Kidney epithelial cell (primary cell): ENCODE measurements at regions not wholly inside any gene's neighbourhood (a gene's known extent, or its start where the extent isn't known, plus 50 kb on each side); places are given as distances from the start of the nearest gene placed in this dataset.
A peak's percentile ranks its signal among the peaks of the same experiment; 100 is the strongest.

Experiments used
- DNase-seq: peaks from one replicate; pipeline ENCODE4 v3.0.0-alpha.2; 2010; ENCODE audit warnings: low read depth
- H3K27me3 ChIP-seq: 2 replicates; pipeline ENCODE4 v1.6.0; 2011; ENCODE audit warnings: low read length; ENCODE audit not compliant: control insufficient read depth, insufficient read depth
- H3K36me3 ChIP-seq: 2 replicates; pipeline ENCODE4 v1.5.1; 2011; ENCODE audit warnings: low read length; ENCODE audit not compliant: control insufficient read depth, insufficient read depth
- H3K4me3 ChIP-seq: 2 replicates; pipeline ENCODE4 v1.5.1; 2011; ENCODE audit warnings: low read depth, mild to moderate bottlenecking, control low read depth, low read length
- TF ChIP-seq, protein P1 (sequence below): IDR thresholded peaks from 2 replicates; pipeline ENCODE4 v1.5.1; 2011; ENCODE audit warnings: mild to moderate bottlenecking, moderate library complexity, low read length, control low read depth, inconsistent platforms; ENCODE audit not compliant: insufficient read depth, poor library complexity, severe bottlenecking

DNA sequence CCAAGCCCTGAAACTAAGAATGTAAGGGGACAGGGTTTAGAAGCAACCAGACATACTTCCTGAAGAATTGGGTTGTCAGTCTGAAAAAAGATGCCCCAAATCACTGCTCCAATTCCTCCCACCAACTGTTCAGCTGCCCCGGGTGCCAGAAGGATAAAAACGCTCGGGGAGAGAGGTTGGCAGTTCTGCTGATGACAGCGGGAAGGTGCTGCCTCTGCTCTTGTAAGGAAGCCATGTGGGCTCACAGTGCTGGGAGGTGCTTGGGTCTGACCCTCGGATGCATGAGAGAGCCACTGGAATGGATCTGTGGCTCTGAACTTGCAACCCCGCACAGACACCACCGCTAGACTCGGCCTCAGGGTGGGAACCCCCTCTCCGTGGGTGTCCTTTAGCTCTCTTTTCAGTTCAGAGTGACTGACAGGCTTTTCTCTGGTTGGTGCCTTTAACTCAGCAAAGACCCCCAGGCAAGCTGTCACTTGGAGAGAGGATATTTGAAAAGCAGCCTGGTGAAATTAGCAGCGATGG lies 364.8 kb upstream of the RBFOX1 start:
- Histone ChIP-seq H3K4me3 (no peak overlapping the region), H3K27me3 (no peaks in the 10 kb centered on the region), H3K36me3 (no peaks in the 10 kb centered on the region)
- TF ChIP-seq, protein P1, sequence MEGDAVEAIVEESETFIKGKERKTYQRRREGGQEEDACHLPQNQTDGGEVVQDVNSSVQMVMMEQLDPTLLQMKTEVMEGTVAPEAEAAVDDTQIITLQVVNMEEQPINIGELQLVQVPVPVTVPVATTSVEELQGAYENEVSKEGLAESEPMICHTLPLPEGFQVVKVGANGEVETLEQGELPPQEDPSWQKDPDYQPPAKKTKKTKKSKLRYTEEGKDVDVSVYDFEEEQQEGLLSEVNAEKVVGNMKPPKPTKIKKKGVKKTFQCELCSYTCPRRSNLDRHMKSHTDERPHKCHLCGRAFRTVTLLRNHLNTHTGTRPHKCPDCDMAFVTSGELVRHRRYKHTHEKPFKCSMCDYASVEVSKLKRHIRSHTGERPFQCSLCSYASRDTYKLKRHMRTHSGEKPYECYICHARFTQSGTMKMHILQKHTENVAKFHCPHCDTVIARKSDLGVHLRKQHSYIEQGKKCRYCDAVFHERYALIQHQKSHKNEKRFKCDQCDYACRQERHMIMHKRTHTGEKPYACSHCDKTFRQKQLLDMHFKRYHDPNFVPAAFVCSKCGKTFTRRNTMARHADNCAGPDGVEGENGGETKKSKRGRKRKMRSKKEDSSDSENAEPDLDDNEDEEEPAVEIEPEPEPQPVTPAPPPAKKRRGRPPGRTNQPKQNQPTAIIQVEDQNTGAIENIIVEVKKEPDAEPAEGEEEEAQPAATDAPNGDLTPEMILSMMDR: no peak
- no peak for DNase-seq

DNA sequence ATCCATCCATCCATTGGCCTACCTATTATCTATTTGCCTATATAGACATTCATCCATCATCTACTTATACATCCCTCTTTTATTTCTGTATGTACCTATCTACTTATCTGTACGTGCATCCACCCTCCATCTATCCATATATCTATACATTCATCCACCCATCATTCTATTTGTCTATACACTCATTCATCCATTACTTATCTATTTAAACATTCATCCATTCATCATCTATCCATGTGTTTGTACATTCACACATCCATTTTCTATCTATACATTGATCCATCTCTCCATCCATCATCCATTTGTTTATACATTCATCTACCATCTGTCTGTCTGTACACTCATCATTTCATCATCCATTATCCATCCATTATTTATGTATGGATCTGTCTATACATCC lies 365.7 kb upstream of the RBFOX1 start:
- Histone ChIP-seq H3K4me3 (no peak overlapping the region), H3K36me3 (no peaks in the 10 kb centered on the region), H3K27me3 (no peaks in the 10 kb centered on the region)
- TF ChIP-seq, protein P1: no peak
- DNase-seq: no peak

DNA sequence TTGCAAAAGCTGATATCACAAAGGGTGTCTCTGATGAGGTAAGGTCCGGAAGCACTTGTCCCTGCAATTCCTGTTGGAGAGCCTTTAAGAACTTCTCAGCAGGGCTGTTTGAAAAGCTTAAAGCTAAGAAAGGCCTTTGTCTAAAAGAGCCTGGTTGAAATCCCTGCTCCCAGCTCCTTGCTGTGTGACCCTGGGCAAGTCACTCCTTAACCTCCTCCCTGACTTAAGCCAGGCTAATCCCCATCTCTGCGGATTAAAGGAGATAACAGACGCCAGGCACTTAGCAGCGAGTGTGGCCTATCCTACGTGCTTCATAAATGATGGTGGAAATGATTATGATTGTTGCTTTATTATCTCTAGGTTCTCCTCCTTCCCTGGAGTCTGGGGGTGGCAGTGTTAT lies 368.0 kb upstream of the RBFOX1 start:
- DNase-seq: no peak
- TF ChIP-seq, protein P1: no peak
- Histone ChIP-seq H3K36me3 (no peaks in the 10 kb centered on the region), H3K27me3 (no peaks in the 10 kb centered on the region), H3K4me3 (no peak overlapping the region)

DNA sequence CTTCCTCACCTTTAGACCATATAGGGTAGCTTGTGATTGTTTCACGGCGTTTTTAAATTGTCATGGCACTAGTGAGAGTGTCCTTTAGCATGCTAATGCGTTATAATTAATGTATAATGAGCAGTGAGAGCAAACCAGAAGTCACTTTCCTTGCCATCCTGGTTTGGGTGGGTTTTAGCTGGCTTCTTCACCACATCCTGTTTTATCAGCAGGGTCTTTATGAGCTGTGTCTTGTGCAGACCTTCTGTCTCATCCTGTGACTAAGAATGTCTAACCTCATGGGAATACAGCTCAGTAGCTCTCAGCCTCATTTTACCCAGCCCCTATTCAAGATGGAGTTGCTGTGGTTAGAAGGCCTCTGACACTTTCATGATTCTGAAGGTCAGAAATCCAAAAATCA lies 370.9 kb upstream of the RBFOX1 start:
- H3K4me3 ChIP-seq: no peak overlapping the region
- no peaks in the 10 kb centered on the region for H3K27me3 ChIP-seq
- DNase-seq: no peak
- TF ChIP-seq, protein P1: no peak
- H3K36me3 ChIP-seq: no peaks in the 10 kb centered on the region

DNA sequence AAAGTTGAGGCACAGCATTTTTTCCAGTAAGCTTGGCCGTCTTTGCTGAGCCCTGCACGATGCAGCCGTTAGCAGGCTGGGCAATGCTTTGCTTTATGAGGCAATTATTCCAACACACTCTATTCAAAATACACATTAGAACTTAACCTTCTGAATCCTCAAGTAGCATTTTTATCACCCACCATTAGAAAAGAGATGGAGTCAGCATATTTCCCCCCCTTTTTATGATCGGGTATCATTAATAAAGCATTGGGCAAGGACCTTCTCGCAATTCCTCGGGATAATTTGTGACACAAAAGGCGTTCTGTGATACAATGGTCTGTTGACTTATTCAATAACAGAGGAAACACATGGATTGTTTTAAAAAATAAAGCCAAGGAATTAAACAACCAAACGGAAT lies 374.5 kb upstream of the RBFOX1 start:
- Histone ChIP-seq H3K4me3 (no peak overlapping the region), H3K36me3 (no peaks in the 10 kb centered on the region), H3K27me3 (no peaks in the 10 kb centered on the region)
- no peak for DNase-seq
- TF ChIP-seq, protein P1: no peak

DNA sequence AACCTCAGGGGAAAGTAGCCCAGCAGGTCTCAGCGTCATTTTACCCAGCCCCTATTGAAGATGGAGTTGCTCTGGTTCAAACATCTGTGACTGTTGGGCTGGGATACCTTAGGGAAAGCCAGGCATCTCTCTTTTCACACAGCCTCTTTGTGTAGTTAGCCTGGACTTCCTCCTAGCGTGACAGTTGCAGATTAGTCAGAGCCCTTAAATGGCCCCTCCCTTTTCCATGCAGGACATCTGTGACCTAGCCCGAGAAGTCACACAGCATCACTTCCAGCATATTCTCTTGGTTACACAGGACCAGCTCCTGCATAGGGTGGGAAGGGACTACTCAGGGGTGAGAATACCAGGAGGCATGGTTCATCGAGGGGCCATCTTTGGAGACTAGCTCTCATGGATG lies 375.0 kb upstream of the RBFOX1 start:
- Histone ChIP-seq H3K4me3 (no peak overlapping the region), H3K36me3 (no peaks in the 10 kb centered on the region), H3K27me3 (no peaks in the 10 kb centered on the region)
- DNase-seq: peak; percentile 9
- TF ChIP-seq, protein P1: no peak
